Astrocyte of the cerebellum (primary cell): ENCODE measurements at regions not wholly inside any gene's neighbourhood (a gene's known extent, or its start where the extent isn't known, plus 50 kb on each side); places are given as distances from the start of the nearest gene placed in this dataset.

ENCODE experiments used
- DNase-seq: peaks from one replicate; pipeline ENCODE4 v3.0.0-alpha.2; 2011; ENCODE audit warnings: low read depth
- H3K4me3 ChIP-seq: 2 replicates; pipeline ENCODE4 v1.5.1; 2011; ENCODE audit warnings: mild to moderate bottlenecking, low read depth, low read length, moderate library complexity
- CTCF ChIP-seq: IDR thresholded peaks from 2 replicates; pipeline ENCODE4 v1.5.1; 2012; ENCODE audit warnings: low read length, low read depth, moderate library complexity, mild to moderate bottlenecking; ENCODE audit errors: missing control alignments
- in situ Hi-C: cut with HindIII; loops from 2 replicates; pipeline ENCODE4 v1.10.0; 2017; ENCODE audit warnings: low sequenced_read_pairs

DNA sequence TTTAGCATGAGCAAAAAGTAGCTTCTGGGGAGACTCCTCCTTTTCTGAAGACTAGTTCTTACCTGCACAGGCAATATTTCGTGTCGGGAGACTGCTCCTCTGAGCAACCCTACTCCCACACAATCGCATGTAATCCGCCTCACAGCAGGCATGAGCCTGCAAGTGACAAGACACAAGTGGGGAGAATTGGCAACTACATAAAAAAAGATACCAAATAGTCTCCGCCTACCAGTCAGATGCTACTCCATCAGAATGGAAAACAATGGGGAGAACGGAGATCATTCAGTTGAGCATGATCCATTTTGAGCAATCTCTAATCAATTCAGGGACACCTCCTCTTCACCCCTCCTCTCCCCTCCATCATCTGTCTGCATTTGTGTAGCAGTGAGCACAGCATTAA, 321.0 kb downstream of the COG6 start:
- in situ Hi-C loops = no loop called here

GRCh38 chr13:39981056-39981455, 325.6 kb downstream of the COG6 start:
- DNase-seq = no peak
- in situ Hi-C loops = no loop called here
- TF ChIP-seq CTCF = no peak
- no peak overlapping the region for H3K4me3 ChIP-seq

More for the DNA sequence above, 321.0 kb downstream of the COG6 start:
- H3K4me3 ChIP-seq = no peak overlapping the region
- TF ChIP-seq CTCF = no peak
- no peak for DNase-seq

- DNase-seq = no peak
- H3K4me3 ChIP-seq = no peak overlapping the region
- TF ChIP-seq CTCF = no peak
- in situ Hi-C loops = no loop called here
Observed at GRCh38 chr13:39982745-39983144, 327.3 kb downstream of the COG6 start.

GRCh38 chr13:39985071-39985470, 329.6 kb downstream of the COG6 start:
- DNase-seq = no peak
- in situ Hi-C loops = no loop called here
- H3K4me3 ChIP-seq = no peak overlapping the region
- no peak for TF ChIP-seq CTCF

- no peak overlapping the region for H3K4me3 ChIP-seq
- in situ Hi-C loops = no loop called here
- TF ChIP-seq CTCF = no peak
- DNase-seq = no peak
Observed at GRCh38 chr13:39988351-39988750, 332.9 kb downstream of the COG6 start.

DNA sequence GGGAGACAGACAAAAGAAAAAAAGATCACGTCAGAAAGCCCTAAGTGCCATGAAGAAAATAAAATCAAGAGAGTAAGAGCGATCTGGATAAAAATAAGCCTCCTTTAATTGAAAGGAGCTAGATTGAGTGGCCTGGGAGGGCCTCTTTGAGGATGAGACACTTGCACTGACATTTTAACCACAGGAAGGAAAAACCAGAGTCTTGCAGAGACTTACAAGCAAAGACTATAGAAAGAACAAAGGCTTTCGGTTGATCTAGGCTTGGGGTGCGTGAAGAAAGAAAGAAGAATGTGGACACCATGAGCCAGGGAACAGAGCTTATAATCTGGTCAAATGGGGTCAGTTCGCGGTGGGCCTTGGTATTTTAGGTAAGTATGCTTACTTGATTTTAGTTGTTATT, 342.7 kb downstream of the COG6 start:
- DNase-seq = no peak
- no peak overlapping the region for H3K4me3 ChIP-seq
- no peak for TF ChIP-seq CTCF
- in situ Hi-C loops = no loop called here

GRCh38 chr13:40002016-40002415, 346.6 kb downstream of the COG6 start:
- no peak for TF ChIP-seq CTCF
- no peak overlapping the region for H3K4me3 ChIP-seq
- no peak for DNase-seq
- in situ Hi-C loops = no loop called here
